SK-N-SH (cell line): ENCODE measurements at regions not wholly inside any gene's neighbourhood (a gene's known extent, or its start where the extent isn't known, plus 50 kb on each side); places are given as distances from the start of the nearest gene placed in this dataset.

ENCODE experiments used
- CTCF ChIA-PET: fragments of 300-600, 350-600 bp; formaldehyde crosslinking; extraction: SDS; loops from one replicate; lab custom pipeline; 2021; lab: Yijun Ruan, JAX
- POLR2A ChIA-PET: fragments of 350-600 bp; sonication (Branson Sonifier 250); formaldehyde crosslinking; extraction: SDS; loops from one replicate; lab custom pipeline; 2020; ENCODE audit warnings: antibody characterized with exemption, inconsistent platforms; lab: Yijun Ruan, JAX
- DNase-seq: peaks from one replicate; pipeline ENCODE4 v3.0.0; 2012
- H2AFZ ChIP-seq: fragments of 200-600 bp; sonication (generic); 2 replicates; pipeline ENCODE4 v1.8.1; 2016; ENCODE audit warnings: antibody characterized with exemption, mild to moderate bottlenecking, low read depth
- H3F3A ChIP-seq: fragments of 200-600 bp; sonication (generic); replicated peaks from 2 replicates; pipeline ENCODE3; 2016; ENCODE audit warnings: antibody characterized with exemption, mild to moderate bottlenecking; ENCODE audit not compliant: insufficient read depth
- H3K27ac ChIP-seq, 2 experiments: fragments of 200-500 bp in 1 of 2; fragments of 200-600 bp in 1 of 2; sonication (Bioruptor generic) in 1 of 2; sonication (generic), shearing (Covaris generic) in 1 of 2; 2 replicates each; pipeline versions ENCODE4 v1.5.1 to v1.6.1; 2014 to 2016; ENCODE audit warnings: low read depth in 2 of 2, inconsistent platforms in 1 of 2, low read length in 1 of 2, mild to moderate bottlenecking in 1 of 2, mixed read lengths in 1 of 2
- H3K27me3 ChIP-seq: fragments of 200-600 bp; sonication (generic), shearing (Covaris generic); 2 replicates; pipeline ENCODE4 v1.6.1; 2016; ENCODE audit warnings: mixed run types; ENCODE audit not compliant: insufficient read depth
- H3K36me3 ChIP-seq, 2 experiments: fragments of 200-500 bp in 1 of 2; fragments of 200-600 bp in 1 of 2; sonication (Bioruptor generic) in 1 of 2; sonication (generic) in 1 of 2; replicated peaks in 1 of 2; 2 replicates each; pipeline versions ENCODE3 to v1.5.1; 2014 to 2016; ENCODE audit warnings: low read length in 1 of 2, mild to moderate bottlenecking in 1 of 2; ENCODE audit not compliant: insufficient read depth in 2 of 2, control insufficient read depth in 1 of 2
- H3K4me1 ChIP-seq, 2 experiments: fragments of 200-500 bp in 1 of 2; fragments of 200-600 bp in 1 of 2; sonication (Bioruptor generic) in 1 of 2; sonication (generic), shearing (Covaris generic) in 1 of 2; 2 replicates each; pipeline versions ENCODE4 v1.5.1 to v1.6.1; 2014 to 2016; ENCODE audit warnings: low read depth in 1 of 2, low read length in 1 of 2, mixed run types in 1 of 2; ENCODE audit not compliant: insufficient read depth in 2 of 2, control insufficient read depth in 1 of 2
- H3K4me2 ChIP-seq: fragments of 200-600 bp; sonication (generic), shearing (Covaris generic); 2 replicates; pipeline ENCODE4 v1.6.1; 2017; ENCODE audit warnings: mixed run types
- H3K4me3 ChIP-seq, 2 experiments: fragments of 200-500 bp in 1 of 2; fragments of 200-600 bp in 1 of 2; sonication (Bioruptor generic) in 1 of 2; sonication (generic), shearing (Covaris generic) in 1 of 2; 2 replicates each; pipeline versions ENCODE4 v1.5.1 to v1.8.1; 2014 to 2016; ENCODE audit warnings: low read depth in 2 of 2, inconsistent platforms in 1 of 2, low read length in 1 of 2, mild to moderate bottlenecking in 1 of 2, mixed read lengths in 1 of 2, moderate library complexity in 1 of 2
- H3K79me2 ChIP-seq: fragments of 200-600 bp; sonication (generic); 2 replicates; pipeline ENCODE4 v1.8.1; 2017; ENCODE audit warnings: mild to moderate bottlenecking; ENCODE audit not compliant: insufficient read depth
- H3K9ac ChIP-seq: fragments of 200-600 bp; sonication (generic); 2 replicates; pipeline ENCODE4 v1.6.1; 2017; ENCODE audit warnings: mixed run types
- H3K9me2 ChIP-seq: fragments of 200-600 bp; sonication (generic); 2 replicates; pipeline ENCODE4 v1.6.1; 2017; ENCODE audit warnings: mixed run types
- H3K9me3 ChIP-seq: fragments of 200-600 bp; sonication (generic); 2 replicates; pipeline ENCODE4 v1.6.1; 2017; ENCODE audit warnings: mixed run types, mild to moderate bottlenecking, moderate library complexity
- H4K20me1 ChIP-seq: fragments of 200-600 bp; sonication (generic); 2 replicates; pipeline ENCODE4 v1.6.1; 2017; ENCODE audit warnings: mild to moderate bottlenecking, mixed run types; ENCODE audit not compliant: insufficient read depth
- CHD2 ChIP-seq: fragments of 150-350 bp; IDR thresholded peaks from 2 replicates; pipeline ENCODE4 v1.6.1; 2018; ENCODE audit warnings: low read length; ENCODE audit not compliant: partially characterized antibody
- CTCF ChIP-seq: fragments of 200-600 bp; sonication (generic); IDR thresholded peaks from 2 replicates; pipeline ENCODE4 v1.6.1; 2017; ENCODE audit warnings: antibody characterized with exemption, mild to moderate bottlenecking, moderate library complexity
- EP300 ChIP-seq, 2 experiments: IDR thresholded peaks; 2 replicates each; pipeline versions ENCODE4 v1.4.0 to v1.6.1; 2012; ENCODE audit warnings: borderline replicate concordance in 1 of 2, low read depth in 1 of 2, low read length in 1 of 2
- FOXM1 ChIP-seq: IDR thresholded peaks from 2 replicates; pipeline ENCODE4 v1.4.0; 2012; ENCODE audit warnings: low read depth, mild to moderate bottlenecking
- GABPA ChIP-seq: IDR thresholded peaks from 2 replicates; pipeline ENCODE4 v1.4.0; 2012; ENCODE audit warnings: low read depth, mild to moderate bottlenecking
- GATA2 ChIP-seq: sonication (generic); formaldehyde crosslinking; IDR thresholded peaks from 2 replicates; pipeline ENCODE4 v1.5.0; 2020; ENCODE audit warnings: mild to moderate bottlenecking, missing genetic modification reagents
- IRF3 ChIP-seq: fragments of 150-350 bp; IDR thresholded peaks from 2 replicates; pipeline ENCODE4 v1.6.1; 2016; ENCODE audit warnings: mild to moderate bottlenecking, low read depth, low read length
- JUND ChIP-seq: IDR thresholded peaks from 2 replicates; pipeline ENCODE4 v1.4.0; 2012
- MAX ChIP-seq: IDR thresholded peaks from 2 replicates; pipeline ENCODE4 v1.4.0; 2012; ENCODE audit warnings: low read depth
- MEF2A ChIP-seq: IDR thresholded peaks from 2 replicates; pipeline ENCODE4 v1.4.0; 2012; ENCODE audit warnings: low read depth, borderline replicate concordance
- MXI1 ChIP-seq: IDR thresholded peaks from 2 replicates; pipeline ENCODE4 v1.6.1; 2012; ENCODE audit warnings: mild to moderate bottlenecking, low read depth, low read length, improper control_type of control experiment
- NFIC ChIP-seq: IDR thresholded peaks from 2 replicates; pipeline ENCODE4 v1.4.0; 2012; ENCODE audit warnings: borderline replicate concordance
- NRF1 ChIP-seq: IDR thresholded peaks from 2 replicates; pipeline ENCODE4 v1.6.1; 2012; ENCODE audit warnings: low read depth, mild to moderate bottlenecking, low read length
- PBX3 ChIP-seq: IDR thresholded peaks from 2 replicates; pipeline ENCODE4; 2012
- POLR2AphosphoS5 ChIP-seq: IDR thresholded peaks from 2 replicates; pipeline ENCODE4 v1.6.1; 2012; ENCODE audit warnings: low read depth, low read length
- RAD21 ChIP-seq: IDR thresholded peaks from 2 replicates; pipeline ENCODE4 v1.6.1; 2012; ENCODE audit warnings: mild to moderate bottlenecking, low read length
- RCOR1 ChIP-seq: fragments of 150-350 bp; IDR thresholded peaks from 2 replicates; pipeline ENCODE4 v1.6.1; 2017; ENCODE audit warnings: antibody characterized with exemption, low read length
- RFX5 ChIP-seq: IDR thresholded peaks from 2 replicates; pipeline ENCODE4 v1.6.1; 2012; ENCODE audit warnings: mild to moderate bottlenecking, improper control_type of control experiment, low read length
- SMC3 ChIP-seq: IDR thresholded peaks from 2 replicates; pipeline ENCODE4 v1.6.1; 2012; ENCODE audit warnings: low read depth, low read length, improper control_type of control experiment
- TAF1 ChIP-seq: IDR thresholded peaks from 2 replicates; pipeline ENCODE4 v1.6.1; 2012; ENCODE audit warnings: low read depth, mild to moderate bottlenecking, low read length, moderate library complexity, borderline replicate concordance
- TCF12 ChIP-seq: IDR thresholded peaks from 2 replicates; pipeline ENCODE4 v1.4.0; 2012
- TEAD4 ChIP-seq: IDR thresholded peaks from 2 replicates; pipeline ENCODE4 v1.4.0; 2012; ENCODE audit warnings: mild to moderate bottlenecking, borderline replicate concordance; ENCODE audit not compliant: insufficient read depth
- WGBS: methylation state at CpG from one replicate; pipeline ENCODE4 v1.1.6; 2017; ENCODE audit warnings: low lambda C conversion rate; 5-methylcytosine and 5-hydroxymethylcytosine counted together

GRCh38 chr11:131231317-131231940 lies 139.0 kb upstream of the NTM start:
- no peak for TF ChIP-seq RAD21
- no peak for TF ChIP-seq TEAD4
- TF ChIP-seq CHD2 = no peak
- TF ChIP-seq RCOR1 = no peak
- no peak for TF ChIP-seq MXI1
- no peak for TF ChIP-seq NFIC
- TF ChIP-seq GATA2 (CRISPR knock-in tag) = no peak
- TF ChIP-seq SMC3 = no peak
- no peak for TF ChIP-seq MAX
- TF ChIP-seq FOXM1 = no peak
- no peak for TF ChIP-seq CTCF
- no peak for TF ChIP-seq TAF1
- no peak for TF ChIP-seq POLR2AphosphoS5
- TF ChIP-seq NRF1 = no peak
- TF ChIP-seq IRF3 = no peak
- Histone ChIP-seq H2AFZ (no peak overlapping the region), H3K79me2 (no peaks in the 10 kb centered on the region), H3K27ac (no peak overlapping the region), H3K36me3 (no peaks in the 10 kb centered on the region), H3K4me2 (no peak overlapping the region), H3K9me2 (no peaks in the 10 kb centered on the region), H3K4me3 (no peak overlapping the region), H3K27me3 (no peaks in the 10 kb centered on the region), H3K9ac (no peak overlapping the region), H3K9me3 (no peaks in the 10 kb centered on the region), H4K20me1 (no peaks in the 10 kb centered on the region), H3F3A (no peaks in the 10 kb centered on the region), H3K4me1 (no peaks in the 10 kb centered on the region)
- POLR2A ChIA-PET = no interaction called here
- WGBS = 19% methylated on average over 6 of the region's 6 CpGs
- CTCF ChIA-PET = interaction anchor here (1.2 kb wide), 1 partner anchor 12 kb away, joined by 3 read pairs; no protein-coding TSS in a partner anchor
- no peak for DNase-seq

GRCh38 chr11:131232261-131232660 lies 138.2 kb upstream of the NTM start:
- H3K9ac ChIP-seq = no peak overlapping the region
- no peaks in the 10 kb centered on the region for H3K79me2 ChIP-seq
- no peak overlapping the region for H3K27ac ChIP-seq
- no peaks in the 10 kb centered on the region for H3F3A ChIP-seq
- WGBS = 23% methylated on average over 4 of the region's 4 CpGs
- H3K4me1 ChIP-seq = no peaks in the 10 kb centered on the region
- H3K27me3 ChIP-seq = no peaks in the 10 kb centered on the region
- CTCF ChIA-PET = no interaction called here
- H4K20me1 ChIP-seq = no peaks in the 10 kb centered on the region
- no peak overlapping the region for H2AFZ ChIP-seq
- H3K4me2 ChIP-seq = no peak overlapping the region
- no peaks in the 10 kb centered on the region for H3K9me2 ChIP-seq
- TF ChIP-seq MEF2A (no peak), CTCF (no peak), GABPA (no peak), RAD21 (no peak), POLR2AphosphoS5 (no peak), JUND (no peak), RFX5 (no peak), RCOR1 (no peak), TCF12 (no peak), PBX3 (no peak), EP300 (IDR thresholded peaks at IDR 0.05; ENCODE audit: borderline replicate concordance in 1 of 2, low read depth in 1 of 2, low read length in 1 of 2) (no peak), GATA2 (CRISPR knock-in tag) (no peak)
- TF ChIP-seq, all 33 proteins: peak for 0
- DNase-seq = no peak
- POLR2A ChIA-PET = no interaction called here
- Histone ChIP-seq H3K36me3 (no peaks in the 10 kb centered on the region), H3K9me3 (no peaks in the 10 kb centered on the region), H3K4me3 (no peak overlapping the region)
